ENCODE measurements at regions not wholly inside any gene's neighbourhood (a gene's known extent, or its start where the extent isn't known, plus 50 kb on each side); places are given as distances from the start of the nearest gene placed in this dataset.
"Not testable (repeated sequence)": the region's sequence is repeated elsewhere in the genome, so short reads cannot be mapped to it uniquely, and the experiment has no call there.

DNA sequence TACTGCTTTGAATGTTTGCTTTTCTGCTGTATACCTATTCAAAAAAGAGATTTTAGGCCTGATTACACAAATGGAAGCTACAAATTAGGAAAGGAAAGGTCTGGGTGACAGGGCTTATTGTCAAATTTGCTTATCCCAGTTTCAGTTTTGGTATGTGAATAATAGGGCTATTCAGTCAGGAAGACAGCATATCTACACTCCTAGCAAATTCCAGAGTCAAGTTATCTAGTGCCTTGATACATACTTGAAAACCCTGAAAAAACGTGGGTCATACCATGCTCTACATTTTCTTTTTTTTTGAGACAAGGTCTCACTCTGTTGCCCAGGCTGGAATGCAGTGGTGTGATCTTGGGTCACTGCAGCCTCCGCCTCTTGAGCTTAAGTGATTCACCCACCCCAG, 59.2 kb upstream of the CCDC180 start:
- DNase-seq, result not testable (repeated sequence)

DNA sequence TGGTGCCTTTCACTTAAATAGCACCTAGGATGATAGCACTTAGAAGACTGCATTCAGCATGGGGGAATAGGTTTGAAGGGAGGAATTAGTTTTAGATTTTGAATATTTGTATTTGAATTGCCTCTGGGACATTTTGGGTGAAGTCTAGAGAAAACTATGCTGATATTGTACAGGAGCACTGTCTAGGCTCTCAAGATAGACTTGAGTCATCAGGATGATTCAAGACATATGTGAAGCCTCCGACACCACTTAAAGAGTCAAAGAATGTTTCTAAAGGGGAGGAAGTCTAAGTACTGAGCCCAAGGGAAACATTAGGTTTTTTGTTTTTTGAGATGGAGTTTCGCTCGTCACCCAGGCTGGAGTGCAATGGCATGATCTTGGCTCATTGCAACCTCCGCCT, 63.9 kb upstream of the CCDC180 start:
- no peak for DNase-seq

DNA sequence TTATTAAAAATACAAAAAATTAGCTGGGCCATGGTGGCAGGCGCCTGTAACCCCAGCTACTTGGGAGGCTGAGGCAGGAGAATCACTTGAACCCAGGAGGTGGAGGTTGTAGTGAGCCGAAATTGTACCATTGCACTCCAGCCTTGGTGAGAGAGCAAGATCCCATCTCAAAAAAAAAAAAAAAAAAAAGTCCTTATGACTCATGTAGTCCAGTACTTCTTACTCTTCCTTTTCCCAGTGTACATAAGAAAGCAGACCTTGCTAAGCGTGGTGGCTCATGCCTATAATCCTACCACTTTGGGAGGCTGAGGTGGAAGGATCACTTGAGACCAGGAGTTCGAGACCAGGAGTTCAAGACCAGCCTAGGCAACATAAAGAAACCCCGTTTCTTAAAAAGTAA, 66.0 kb upstream of the CCDC180 start:
- not testable (repeated sequence) for DNase-seq

DNA sequence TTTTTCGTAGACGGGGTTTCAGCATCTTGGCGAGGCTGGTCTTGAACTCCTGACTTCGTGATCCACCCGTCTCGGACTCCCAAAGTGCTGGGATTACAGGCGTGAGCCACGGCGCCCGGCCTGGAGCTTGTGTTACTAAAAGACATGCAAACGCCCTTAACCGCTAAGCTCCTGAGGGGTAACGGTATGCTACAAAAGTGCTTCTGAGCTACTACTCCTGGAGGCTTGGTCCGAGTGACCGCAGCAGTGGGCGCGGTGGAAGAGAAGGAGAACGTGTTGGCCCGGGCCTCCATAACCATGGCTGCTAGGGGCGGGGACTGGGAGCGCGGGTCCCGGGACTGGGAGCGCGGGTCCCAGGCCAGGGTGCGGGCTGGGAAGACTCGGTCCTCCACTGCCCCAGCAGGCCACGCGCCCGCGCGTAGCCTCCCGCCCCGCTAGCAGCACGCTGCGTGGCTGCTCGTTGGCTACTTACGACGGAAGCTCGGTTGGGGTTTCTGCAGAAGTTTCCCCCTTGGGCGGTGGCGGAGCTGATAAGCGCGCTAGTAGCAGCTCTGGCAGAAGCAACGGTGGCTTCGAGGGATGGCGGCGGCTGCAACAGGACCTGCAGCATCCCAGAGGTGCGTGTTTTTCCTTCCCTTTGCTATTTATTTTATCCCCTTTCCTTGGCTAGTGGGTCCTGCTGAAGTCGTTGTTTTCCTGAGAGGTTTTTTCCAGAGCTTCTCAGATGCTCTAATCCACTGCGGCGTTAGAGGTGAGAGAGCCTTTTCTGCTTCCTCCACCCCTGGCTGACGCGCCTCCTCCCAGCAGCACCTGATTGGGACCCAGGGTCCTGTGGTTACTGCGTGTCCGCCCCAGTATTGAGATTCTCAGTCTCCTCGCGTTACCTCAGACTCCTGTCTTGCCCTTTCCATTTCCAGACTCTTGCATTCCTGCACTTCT, 69.2 kb upstream of the CCDC180 start:
- peak; percentile 26 for DNase-seq

DNA sequence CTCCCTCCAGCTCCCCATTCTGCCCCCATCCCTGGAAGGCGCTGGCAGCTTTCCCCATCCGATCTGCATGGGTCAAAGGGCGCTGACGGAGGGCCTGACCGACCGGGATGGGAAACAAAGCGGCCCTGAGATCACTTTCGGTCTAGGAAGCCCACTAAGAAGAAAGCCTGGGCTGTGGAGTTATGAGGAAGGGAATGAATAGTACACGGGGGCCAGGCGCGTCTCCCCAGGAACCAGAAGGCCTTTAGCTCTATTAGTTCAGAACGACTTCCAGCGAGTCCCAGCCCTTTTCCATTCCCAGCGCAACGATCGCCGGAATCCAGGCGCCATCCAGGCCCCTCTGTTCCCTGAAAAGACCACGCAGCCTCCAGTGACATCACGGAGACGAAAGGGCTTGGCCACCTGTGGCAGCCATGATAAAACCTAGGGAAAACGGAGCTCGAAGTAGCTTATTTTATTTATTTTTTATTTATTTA, 70.1 kb upstream of the CCDC180 start:
- DNase-seq, result no peak

DNA sequence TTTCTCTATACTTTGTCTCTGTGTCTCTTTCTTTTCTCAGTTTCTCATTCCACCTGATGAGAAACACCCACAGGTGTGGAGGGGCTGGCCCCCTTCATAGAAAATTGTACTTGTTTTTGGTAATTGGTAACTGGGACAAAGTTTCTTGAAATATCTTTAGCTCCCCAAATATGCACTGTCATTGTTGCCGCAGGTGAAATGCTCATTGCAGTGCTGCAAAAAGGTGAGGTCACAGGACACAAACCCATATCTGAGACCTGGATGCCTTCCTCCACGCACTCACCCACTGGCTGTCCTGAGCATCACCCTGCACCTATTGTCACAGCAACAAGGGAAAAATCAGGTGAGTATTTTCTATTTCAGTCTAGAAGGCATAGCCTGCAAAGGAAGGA, 74.5 kb upstream of the CCDC180 start:
- DNase-seq, result not testable (repeated sequence)

DNA sequence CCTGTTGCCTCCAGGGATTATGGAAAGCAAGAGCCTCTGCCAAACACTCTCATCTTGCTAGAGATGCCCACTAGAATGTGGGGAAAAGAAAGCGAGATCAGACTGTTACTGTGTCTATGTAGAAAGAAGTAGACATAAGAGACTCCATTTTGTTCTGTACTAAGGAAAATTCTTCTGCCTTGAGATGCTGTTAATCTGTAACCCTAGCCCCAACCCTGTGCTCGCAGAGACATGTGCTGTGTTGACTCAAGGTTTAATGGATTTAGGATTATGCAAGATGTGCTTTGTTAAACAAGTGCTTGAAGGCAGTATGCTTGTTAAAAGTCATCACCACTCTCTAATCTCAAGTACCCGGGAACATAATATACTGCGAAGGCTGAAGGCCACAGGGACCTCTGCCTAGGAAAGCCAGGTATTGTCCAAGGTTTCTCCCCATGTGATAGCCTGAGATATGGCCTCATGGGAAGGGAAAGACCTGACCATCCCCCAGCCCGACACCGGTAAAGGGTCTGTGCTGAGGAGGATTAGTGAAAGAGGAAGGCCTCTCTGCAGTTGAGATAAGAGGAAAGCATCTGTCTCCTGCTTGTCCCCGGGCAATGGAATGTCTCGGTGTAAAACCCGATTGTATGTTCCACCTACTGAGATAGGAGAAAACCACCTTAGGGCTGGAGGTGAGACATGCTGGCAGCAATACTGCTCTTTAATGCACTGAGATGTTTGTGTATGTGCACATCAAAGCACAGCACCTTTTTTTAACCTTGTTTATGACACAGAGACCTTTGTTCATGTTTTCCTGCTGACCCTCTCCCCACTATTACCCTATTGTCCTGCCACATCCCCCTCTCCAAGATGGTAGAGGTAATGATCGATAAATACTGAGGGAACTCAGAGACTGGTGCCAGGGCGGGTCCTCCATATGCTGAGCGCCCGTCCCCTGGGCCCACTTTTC, 75.1 kb upstream of the CCDC180 start:
- not testable (repeated sequence) for DNase-seq

DNA sequence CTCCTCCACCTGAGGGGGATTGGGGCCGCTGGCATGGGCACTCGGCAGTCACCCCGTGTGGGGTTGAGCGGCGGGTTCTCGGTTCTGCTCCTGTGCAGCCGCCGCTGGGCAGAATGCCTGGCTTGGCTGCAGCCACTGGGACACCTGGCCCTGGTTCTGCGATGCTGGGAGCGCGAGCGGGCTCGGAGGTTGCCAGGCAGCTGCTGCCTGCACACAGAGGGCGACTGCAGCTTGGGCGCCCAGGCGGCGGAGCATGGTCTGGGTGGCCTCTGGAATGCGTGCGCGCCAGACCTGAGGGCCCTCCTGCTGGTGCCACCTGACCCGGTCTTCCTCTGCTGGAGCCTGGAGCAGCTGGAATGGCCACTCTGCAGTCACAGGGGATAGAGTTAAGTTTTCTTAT, 85.1 kb upstream of the CCDC180 start:
- not testable (repeated sequence) for DNase-seq

DNA sequence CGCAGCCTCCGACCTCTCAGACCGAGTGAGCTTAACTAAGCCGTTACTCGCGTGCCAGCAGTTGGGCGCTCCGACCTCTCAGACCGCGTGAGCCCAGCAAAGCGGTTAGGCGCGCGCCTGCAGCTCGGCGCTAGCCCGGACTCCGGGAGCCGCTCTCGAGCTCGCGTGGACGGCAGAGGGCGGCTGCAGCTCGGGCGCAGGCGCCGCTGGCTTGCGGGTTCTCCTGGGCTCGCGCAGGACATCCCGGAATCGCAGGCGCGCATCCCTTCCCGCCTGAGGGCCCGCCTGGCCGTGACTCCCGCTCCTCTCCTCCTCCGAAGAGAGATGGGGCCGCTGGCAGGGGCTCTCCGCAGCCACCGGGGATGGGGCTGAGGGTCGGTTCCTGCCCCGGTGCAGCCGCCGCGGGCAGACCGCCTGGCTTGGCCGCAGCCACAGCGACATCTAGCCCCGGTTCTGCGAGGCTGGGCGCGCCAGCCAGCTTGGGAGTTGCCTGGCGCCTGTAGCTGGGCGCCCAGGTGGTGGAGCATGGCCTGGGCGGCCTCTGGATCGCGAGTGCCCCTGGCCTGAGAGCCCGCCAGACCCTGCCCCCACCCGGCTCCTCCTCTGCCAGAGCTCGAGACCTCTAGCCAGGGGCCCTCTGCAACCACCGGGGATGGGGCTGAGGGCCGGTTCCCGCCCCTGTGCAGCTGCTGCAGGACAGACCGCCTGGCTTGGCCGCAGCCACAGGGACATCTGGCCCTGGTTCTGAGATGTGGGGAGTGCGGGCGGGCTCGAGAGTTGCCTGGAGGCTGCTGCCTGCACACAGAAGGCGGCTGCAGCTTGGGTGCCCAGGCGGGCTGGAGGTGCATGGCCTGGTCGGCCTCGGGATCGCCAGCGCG, 85.7 kb upstream of the CCDC180 start:
- DNase-seq, result not testable (repeated sequence)

DNA sequence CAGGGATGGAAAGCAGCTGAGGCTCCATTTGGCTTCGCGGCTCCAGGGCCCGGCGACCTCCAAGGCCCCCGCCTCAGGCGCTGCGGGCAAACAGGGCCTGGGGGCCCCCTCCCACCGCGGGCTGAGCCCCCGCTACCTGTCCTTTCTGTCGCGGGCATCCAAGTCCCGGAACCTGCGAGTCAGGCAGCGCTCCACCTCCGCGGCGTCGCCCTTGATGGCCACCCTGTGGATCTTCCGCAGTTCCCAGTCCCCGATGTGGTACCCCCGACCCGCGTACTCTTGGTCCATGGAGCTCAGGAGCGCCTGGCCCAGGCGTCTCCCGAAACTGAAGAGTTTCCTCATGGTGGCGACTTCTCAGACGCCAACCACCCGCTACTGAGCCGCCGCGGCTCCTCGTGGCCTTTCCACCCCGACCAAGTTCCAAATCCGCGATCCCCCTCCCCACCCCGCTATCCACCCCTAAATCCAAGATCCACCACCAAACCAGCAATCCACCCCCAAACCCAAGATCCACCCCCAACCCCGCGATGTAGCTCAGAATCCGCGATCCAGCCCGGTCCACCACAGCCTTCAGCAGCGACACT, 86.5 kb upstream of the CCDC180 start:
- no peak for DNase-seq

DNA sequence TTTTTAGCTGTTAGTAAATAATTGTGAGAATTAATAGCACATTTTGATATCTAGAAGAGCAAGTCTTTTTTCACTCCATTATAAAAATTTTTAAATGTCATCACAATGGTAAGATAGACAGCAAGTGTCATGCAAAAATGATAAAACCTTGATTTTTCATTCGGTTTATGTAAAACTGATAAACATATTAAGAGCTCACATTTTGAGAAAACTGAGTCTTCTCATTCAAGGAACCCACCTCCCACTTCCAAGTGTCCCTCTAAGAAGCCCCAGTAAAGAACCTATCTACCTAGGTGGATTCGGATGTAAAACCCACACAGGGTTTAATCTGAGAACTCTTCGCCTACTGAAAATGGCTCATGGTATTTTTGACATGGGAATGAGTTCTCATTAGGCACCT, 87.1 kb upstream of the CCDC180 start:
- not testable (repeated sequence) for DNase-seq

DNA sequence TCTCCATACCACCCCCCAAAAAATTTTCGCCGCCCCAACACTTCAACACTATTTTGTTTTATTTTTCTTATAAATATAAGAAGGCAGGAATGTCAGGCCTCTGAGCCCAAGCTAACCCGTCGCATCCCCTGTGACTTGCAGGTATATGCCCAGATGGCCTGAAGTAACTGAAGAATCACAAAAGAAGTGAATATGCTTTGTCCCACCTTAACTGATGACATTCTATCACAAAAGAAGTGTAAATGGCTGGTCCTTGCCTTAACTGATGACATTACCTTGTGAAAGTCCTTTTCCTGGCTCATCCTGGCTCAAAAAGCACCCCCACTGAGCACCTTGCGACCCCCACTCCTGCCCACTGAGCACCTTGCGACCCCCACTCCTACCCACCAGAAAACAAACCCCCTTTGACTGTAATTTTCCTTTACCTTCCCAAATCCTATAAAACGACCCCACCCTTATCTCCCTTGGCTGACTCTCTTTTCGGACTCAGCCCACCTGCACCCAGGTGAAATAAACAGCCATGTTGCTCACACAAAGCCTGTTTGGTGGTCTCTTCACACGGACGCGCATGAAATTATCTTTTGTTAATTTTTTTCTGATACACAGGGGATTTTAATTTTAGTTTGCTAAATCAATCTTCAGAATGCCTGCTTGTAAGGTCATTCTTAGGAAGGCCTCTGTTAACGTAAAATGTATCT, 87.9 kb upstream of the CCDC180 start:
- DNase-seq, result not testable (repeated sequence)

DNA sequence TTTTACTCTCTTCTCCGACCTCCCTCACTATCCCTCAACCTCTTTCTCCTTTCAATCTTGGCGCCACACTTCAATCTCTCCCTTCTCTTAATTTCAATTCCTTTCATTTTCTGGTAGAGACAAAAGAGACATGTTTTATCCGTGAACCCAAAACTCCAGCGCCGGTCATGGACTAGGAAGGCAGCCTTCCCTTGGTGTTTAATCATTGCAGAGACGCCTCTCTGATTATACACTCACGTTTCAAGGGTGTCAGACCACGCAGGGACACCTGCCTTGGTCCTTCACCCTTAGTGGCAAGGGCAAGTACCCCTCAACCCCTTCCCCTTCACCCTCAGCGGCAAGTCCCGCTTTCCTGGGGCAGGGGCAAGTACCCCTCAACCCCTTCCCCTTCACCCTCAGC, 92.3 kb upstream of the CCDC180 start:
- not testable (repeated sequence) for DNase-seq

DNA sequence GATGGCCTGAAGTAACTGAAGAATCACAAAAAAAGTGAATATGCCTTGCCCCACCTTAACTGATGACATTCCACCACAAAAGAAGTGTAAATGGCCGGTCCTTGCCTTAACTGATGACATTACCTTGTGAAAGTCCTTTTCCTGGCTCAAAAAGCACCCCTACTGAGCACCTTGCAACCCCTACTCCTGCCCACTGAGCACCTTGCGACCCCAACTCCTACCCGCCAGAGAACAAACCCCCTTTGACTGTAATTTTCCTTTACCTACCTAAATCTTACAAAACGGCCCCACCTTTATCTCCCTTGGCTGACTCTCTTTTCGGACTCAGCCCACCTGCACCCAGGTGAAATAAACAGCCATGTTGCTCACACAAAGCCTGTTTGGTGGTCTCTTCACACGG, 92.9 kb upstream of the CCDC180 start:
- DNase-seq, result not testable (repeated sequence)

DNA sequence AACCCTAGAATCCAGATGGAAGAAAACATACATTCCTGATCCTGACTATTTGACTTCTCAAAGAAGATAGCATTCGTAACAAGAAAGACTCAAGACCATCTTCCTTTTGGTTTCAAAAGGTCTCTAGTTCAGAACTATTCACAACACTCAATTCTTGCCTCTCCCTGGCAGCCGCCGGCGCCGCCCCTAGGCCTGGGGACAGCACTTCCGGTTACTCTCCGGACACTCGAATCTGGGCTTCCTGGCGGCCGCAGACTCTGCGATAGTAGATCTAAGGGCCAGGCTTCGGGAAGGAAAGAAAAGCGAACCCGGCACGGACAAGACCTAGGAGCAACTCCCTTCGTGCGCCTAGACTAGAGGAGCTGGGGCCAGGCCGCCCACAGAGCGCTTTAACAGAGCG, 107.8 kb upstream of the CCDC180 start:
- DNase-seq, result not testable (repeated sequence)

DNA sequence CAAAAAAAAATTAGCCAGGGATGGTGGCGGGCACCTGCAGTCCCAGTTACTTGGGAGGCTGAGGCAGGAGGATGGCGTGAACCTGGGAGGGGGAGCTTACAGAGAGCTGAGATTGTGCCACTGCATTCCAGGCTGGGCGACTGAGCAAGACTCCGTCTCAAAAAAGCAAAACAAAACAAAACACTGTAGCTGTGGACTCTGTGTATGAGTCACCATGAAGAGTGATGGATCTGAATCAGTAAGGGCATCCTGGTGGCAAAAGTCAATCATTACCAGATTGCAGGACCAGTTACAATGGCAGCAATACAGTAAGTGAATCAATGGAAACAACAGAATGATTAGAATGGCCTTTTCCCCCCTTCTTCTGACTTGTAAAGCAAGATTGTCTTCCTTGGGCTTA, 113.7 kb upstream of the CCDC180 start:
- DNase-seq, result not testable (repeated sequence)

DNA sequence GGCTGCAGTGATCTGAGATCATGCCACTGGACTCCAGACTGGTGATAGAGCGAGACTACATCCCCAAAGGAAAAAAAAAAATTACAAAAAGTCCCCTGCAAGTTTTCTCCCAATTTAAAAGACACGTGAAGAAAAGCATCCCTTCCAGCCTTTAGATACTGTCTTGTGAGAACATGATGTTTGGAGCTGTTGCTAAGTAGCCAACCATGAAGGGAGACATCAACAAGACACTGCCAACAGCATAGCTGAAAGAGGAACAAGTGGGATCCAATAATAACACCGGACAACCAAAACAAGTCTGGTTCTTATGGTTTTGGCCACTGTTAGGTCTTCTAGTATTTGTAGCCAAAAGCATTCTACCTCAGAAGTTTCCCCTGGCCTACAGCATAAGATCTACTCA, 118.9 kb upstream of the CCDC180 start:
- DNase-seq, result no peak

DNA sequence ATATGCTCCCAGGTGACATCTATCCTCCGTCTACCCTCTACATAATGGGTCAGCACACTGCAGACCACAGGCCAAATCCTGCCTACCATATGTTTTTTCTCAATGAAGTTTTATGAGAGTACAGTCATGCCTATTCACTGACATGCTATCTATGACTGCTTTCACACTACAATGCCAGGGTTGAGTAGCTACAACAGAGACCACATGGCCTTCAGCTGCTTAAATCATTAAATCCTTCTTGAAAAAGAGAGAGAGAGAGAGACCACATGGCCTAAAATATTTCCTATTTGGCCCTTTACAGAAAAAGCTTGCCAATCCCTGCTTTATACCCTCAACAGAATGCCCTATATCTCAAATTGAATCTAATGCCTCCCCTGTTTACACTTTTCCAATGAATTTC, 119.8 kb upstream of the CCDC180 start:
- DNase-seq, result not testable (repeated sequence)

DNA sequence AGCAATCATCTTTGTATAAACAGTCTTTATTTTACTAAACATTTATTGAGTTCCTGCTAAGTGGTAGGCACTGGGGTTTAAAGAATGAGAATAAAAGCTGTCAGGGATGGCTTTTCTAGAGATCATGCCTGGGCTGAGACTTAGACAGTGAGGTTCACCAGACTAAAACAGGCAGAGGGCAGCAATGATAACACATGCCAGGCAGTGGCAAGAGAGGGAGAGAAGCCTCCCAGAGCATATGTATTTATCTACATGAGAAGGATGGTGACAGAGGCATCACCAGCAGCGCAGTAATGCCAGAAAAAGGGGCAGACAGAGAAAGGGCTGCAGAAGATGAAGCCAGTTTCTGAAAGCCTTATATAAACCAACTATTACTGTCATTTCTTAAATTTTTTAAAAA, 121.0 kb upstream of the CCDC180 start:
- DNase-seq, result no peak

DNA sequence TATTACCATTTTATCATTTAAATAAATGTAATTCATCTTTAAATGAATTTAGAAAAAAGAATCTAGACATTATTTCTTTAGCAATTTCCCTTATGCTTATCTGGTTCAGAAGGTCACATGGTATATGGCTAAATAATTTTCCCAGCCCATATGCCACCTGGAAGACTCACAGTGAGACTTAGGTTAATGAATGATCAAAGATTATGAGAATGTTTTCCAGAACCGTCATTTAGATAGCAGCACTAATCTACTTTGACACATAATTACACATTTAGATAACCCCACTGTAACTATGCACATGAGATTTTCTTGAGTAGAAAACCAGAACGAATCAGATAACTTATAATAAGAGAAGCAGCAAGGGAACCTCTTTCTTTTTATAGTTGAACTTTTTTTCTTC, 124.9 kb upstream of the CCDC180 start:
- DNase-seq, result not testable (repeated sequence)

DNA sequence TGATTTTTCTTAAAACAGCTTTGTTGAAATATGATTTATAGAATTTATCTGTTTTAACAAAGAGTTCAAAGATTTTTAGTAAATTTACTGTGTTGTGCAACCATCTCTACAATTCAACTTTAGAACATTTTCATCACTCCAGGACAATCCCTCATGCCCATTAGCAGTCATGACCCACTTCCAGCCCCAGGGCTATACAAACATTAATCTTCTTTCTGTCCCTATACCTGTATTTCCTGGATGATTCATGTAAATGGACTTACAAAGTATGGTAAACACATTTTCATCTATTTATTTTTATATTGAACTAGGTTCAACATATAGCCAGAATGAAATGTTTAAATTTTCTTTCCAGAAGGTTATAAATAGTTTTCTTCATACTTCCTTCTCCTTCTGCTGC, 127.8 kb upstream of the CCDC180 start:
- no peak for DNase-seq
